Uterus (tissue), 3 donors: ENCODE measurements at regions not wholly inside any gene's neighbourhood (a gene's known extent, or its start where the extent isn't known, plus 50 kb on each side); places are given as distances from the start of the nearest gene placed in this dataset.
"Not testable (repeated sequence)": the region's sequence is repeated elsewhere in the genome, so short reads cannot be mapped to it uniquely, and the experiment has no call there.

Source experiments
- DNase-seq, 2 donors: peaks; one replicate each; pipeline ENCODE4 v3.0.0-alpha.2; 2019 to 2020
- H3K27ac ChIP-seq, 2 donors: fragments of 200-600 bp; sonication (generic); 1 replicate in 1 of 2; 2 replicates in 1 of 2; pipeline ENCODE4 v1.5.1; 2016 to 2018
- H3K27me3 ChIP-seq, 2 donors: fragments of 200-600 bp; sonication (generic); one replicate each; pipeline ENCODE4 v1.5.1; 2018 to 2019; ENCODE audit warnings: control low read depth in 1 of 2
- H3K36me3 ChIP-seq, 2 donors: fragments of 200-600 bp; sonication (generic); one replicate each; pipeline ENCODE4 v1.5.1; 2019; ENCODE audit warnings: control low read depth in 1 of 2
- H3K4me1 ChIP-seq, 2 donors: fragments of 200-600 bp; sonication (generic); one replicate each; pipeline ENCODE4 v1.5.1; 2018 to 2019; ENCODE audit warnings: control low read depth in 1 of 2
- H3K4me3 ChIP-seq, 2 donors: fragments of 200-600 bp; sonication (generic); 1 replicate in 1 of 2; 2 replicates in 1 of 2; pipeline ENCODE4 v1.5.1; 2018 to 2019; ENCODE audit warnings: mild to moderate bottlenecking in 1 of 2
- H3K9me3 ChIP-seq, 2 donors: fragments of 200-600 bp; sonication (generic); one replicate each; pipeline ENCODE4 v1.5.1; 2019; ENCODE audit warnings: control low read depth in 1 of 2
- CTCF ChIP-seq, 4 experiments: fragments of 200-600 bp in 2 of 4; fragments of 450-650 bp in 2 of 4; sonication (generic) in 2 of 4; IDR thresholded peaks; one replicate each; pipeline ENCODE4 v1.5.1; 2016 to 2019; ENCODE audit warnings: antibody characterized with exemption in 4 of 4, mild to moderate bottlenecking in 2 of 4, moderate library complexity in 1 of 4
- POLR2A ChIP-seq, 2 donors: fragments of 450-650 bp; IDR thresholded peaks; one replicate each; pipeline ENCODE4 v1.6.1; 2016; ENCODE audit warnings: antibody characterized with exemption in 2 of 2, mild to moderate bottlenecking in 1 of 2, moderate library complexity in 1 of 2
- intact Hi-C: fragments of 100-400 bp; cut with DNase I; formaldehyde crosslinking; loops from one replicate; pipeline ENCODE4 v1.15.1; 2023; ENCODE audit warnings: low total_unique reads
- donor health status: DM: yes; HTN: yes; CAD: no.

DNA sequence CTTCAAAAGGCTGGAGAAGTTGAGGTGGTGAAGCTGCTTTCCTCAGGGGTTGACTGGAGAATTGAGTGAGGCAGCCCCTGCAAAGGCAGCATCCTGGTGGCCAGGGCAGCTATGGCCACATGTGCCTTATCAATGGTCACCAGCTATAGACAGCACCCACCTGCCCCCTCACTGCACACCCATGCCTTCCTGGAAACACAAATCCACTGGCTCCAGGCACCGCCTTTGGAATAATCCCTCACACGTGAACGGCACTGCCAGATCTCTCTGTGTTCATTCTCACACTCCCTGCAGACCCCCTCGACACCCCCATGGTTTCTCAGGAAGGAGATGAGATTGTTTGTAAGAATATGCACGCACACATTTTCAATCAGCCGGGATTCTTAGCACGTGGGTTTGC is 1297.8 kb downstream of the TBC1D22A start:
- no peaks in the 10 kb centered on the region for H3K36me3 ChIP-seq
- no peak overlapping the region for H3K27ac ChIP-seq
- intact Hi-C loops, result no loop called here
- no peaks in the 10 kb centered on the region for H3K27me3 ChIP-seq
- H3K4me3 ChIP-seq, result no peak overlapping the region
- TF ChIP-seq CTCF (IDR thresholded peaks at IDR 0.05) (no peak), POLR2A (IDR thresholded peaks at IDR 0.05) (no peak)
- no peaks in the 10 kb centered on the region for H3K9me3 ChIP-seq
- DNase-seq, result no peak
- no peaks in the 10 kb centered on the region for H3K4me1 ChIP-seq

DNA sequence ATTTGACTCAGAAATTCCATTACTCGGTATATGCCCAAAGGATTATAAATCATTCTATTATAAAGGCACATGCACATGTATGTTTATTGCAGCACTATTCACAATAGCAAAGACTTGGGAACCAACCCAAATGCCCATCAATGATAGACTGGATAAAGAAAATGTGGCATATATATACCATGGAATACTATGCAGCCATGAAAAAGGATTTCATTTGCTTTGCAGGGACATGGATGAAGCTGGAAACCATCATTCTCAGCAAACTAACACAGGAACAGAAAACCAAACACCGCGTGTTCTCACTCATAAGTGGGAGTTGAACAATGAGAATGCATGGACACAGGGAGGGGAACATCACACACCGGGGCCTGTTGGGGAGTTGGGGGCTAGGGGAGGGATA is 1297.1 kb downstream of the TBC1D22A start:
- DNase-seq, H3K4me3 ChIP-seq, H3K27me3 ChIP-seq, H3K4me1 ChIP-seq, intact Hi-C loops, H3K27ac ChIP-seq, H3K36me3 ChIP-seq, H3K9me3 ChIP-seq: not testable (repeated sequence)

DNA sequence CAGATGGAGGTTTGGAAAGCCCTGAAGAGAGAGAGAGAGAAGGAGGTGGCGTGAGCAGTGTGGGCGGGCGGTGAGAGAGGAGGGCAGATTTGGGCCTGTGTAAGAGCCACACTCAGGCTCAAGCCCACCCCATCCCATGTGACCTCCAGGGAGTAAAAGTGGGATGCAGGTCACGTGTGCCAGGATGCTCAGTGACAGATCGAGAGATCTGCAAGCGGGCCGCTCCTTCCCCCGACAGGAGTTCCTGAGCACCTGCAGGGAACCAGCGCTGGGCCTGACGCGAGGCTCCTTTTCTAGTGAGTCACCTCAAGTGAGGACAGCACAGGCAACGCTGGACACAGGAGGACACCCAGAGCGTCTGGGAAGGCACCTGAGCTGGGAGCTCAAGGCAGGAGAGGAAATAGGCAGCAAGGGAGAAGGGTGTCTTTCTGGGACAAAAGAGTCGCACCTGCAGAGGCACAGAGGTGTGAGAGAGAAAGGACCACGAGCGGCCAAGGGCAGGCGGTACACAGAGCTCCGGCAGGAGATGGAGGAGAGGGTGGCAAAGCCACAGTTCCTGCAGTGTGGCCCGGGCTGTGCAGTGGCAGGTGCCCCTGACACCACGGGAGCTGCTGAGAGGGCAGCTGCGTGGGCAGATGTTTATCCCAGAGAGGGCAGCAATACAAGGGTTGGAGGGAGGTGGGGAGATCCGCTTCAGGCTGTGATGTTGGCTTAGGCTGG is 1294.8 kb downstream of the TBC1D22A start:
- H3K27ac ChIP-seq, result no peak overlapping the region
- H3K27me3 ChIP-seq, result no peaks in the 10 kb centered on the region
- H3K4me3 ChIP-seq, result no peak overlapping the region
- no peaks in the 10 kb centered on the region for H3K9me3 ChIP-seq
- intact Hi-C loops, result no loop called here
- TF ChIP-seq POLR2A (IDR thresholded peaks at IDR 0.05) (no peak), CTCF (IDR thresholded peaks at IDR 0.05) (no peak)
- DNase-seq, result no peak
- no peaks in the 10 kb centered on the region for H3K4me1 ChIP-seq
- H3K36me3 ChIP-seq, result no peaks in the 10 kb centered on the region

DNA sequence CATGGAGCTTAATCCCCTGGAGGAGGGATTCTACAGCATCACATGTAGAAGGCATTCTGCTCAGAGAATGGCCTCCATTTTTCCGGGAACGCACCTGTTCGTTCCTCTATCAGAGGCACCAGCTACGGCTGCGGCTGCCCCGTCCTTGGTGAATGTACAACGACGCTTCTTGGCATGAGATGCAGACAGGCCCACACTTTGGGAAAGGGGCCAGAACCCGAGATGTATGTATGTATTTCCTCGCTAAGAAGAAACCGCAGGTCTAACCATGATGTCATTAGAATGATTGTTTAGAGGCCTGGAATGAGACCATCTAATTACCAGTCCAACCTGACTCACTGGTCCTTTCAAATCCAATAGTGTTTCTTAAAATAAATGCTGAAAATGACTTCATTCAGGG is 1293.4 kb downstream of the TBC1D22A start:
- H3K27ac ChIP-seq, result no peak overlapping the region
- H3K4me3 ChIP-seq, result no peak overlapping the region
- TF ChIP-seq CTCF (IDR thresholded peaks at IDR 0.05) (no peak), POLR2A (IDR thresholded peaks at IDR 0.05) (no peak)
- no peaks in the 10 kb centered on the region for H3K36me3 ChIP-seq
- no peaks in the 10 kb centered on the region for H3K9me3 ChIP-seq
- no peaks in the 10 kb centered on the region for H3K4me1 ChIP-seq
- H3K27me3 ChIP-seq, result no peaks in the 10 kb centered on the region
- DNase-seq, result no peak
- intact Hi-C loops, result no loop called here

- TF ChIP-seq POLR2A (IDR thresholded peaks at IDR 0.05), result no peak
- TF ChIP-seq CTCF (IDR thresholded peaks at IDR 0.05), result no peak
- no peaks in the 10 kb centered on the region for H3K4me1 ChIP-seq
- no peak overlapping the region for H3K4me3 ChIP-seq
- no peaks in the 10 kb centered on the region for H3K27me3 ChIP-seq
- no peak overlapping the region for H3K27ac ChIP-seq
- intact Hi-C loops, result no loop called here
- H3K9me3 ChIP-seq, result no peaks in the 10 kb centered on the region
- H3K36me3 ChIP-seq, result no peaks in the 10 kb centered on the region
- DNase-seq, result no peak
Observed at GRCh38 chr22:48055185-48055584, 1292.7 kb downstream of the TBC1D22A start.

GRCh38 chr22:48054596-48054995 is 1292.1 kb downstream of the TBC1D22A start:
- Histone ChIP-seq H3K4me1 (no peaks in the 10 kb centered on the region), H3K27ac (no peak overlapping the region), H3K27me3 (no peaks in the 10 kb centered on the region), H3K36me3 (no peaks in the 10 kb centered on the region), H3K4me3 (no peak overlapping the region), H3K9me3 (no peaks in the 10 kb centered on the region)
- intact Hi-C loops, result no loop called here
- TF ChIP-seq POLR2A (IDR thresholded peaks at IDR 0.05), result no peak
- no peak for TF ChIP-seq CTCF (IDR thresholded peaks at IDR 0.05)
- DNase-seq, result no peak
